ENCODE measurements at regions not wholly inside any gene's neighbourhood (a gene's known extent, or its start where the extent isn't known, plus 50 kb on each side); places are given as distances from the start of the nearest gene placed in this dataset.

- Histone ChIP-seq H3K27ac (ENCODE audit: low read length) (no peak overlapping the region), H3K4me3 (ENCODE audit: low read length) (no peak overlapping the region), H3K9me2 (replicated peaks; ENCODE audit: insufficient read depth, low read length) (no peaks in the 10 kb centered on the region), H2AFZ (ENCODE audit: low read length) (no peak overlapping the region), H4K20me1 (ENCODE audit: insufficient read depth, low read length) (no peaks in the 10 kb centered on the region), H3K79me2 (ENCODE audit: low read length) (no peaks in the 10 kb centered on the region), H3F3A (ENCODE audit: insufficient read depth, low read length) (no peaks in the 10 kb centered on the region), H3K4me1 (ENCODE audit: low read length) (no peaks in the 10 kb centered on the region), H3K9ac (ENCODE audit: low read length) (no peak overlapping the region), H3K9me3 (replicated peaks; ENCODE audit: insufficient read depth, low read length) (no peaks in the 10 kb centered on the region), H3K27me3 (replicated peaks; ENCODE audit: insufficient read depth, low read length) (no peaks in the 10 kb centered on the region), H3K36me3 (replicated peaks; ENCODE audit: insufficient read depth, low read length) (no peaks in the 10 kb centered on the region), H3K4me2 (ENCODE audit: low read depth, low read length) (no peak overlapping the region)
- TF ChIP-seq EZH2 (optimal IDR thresholded peaks at IDR 0.05; ENCODE audit: low read depth, low read length) = no peak
- TF ChIP-seq EZH2phosphoT487 (IDR thresholded peaks at IDR 0.05; ENCODE audit: low read length) = no peak
- TF ChIP-seq CTCF (IDR thresholded peaks at IDR 0.05; ENCODE audit: low read length) = no peak
- no peak for DNase-seq
Measured at GRCh38 chr15:48049736-48050135, 71.1 kb upstream of the SLC24A5 start.

GRCh38 chr15:48052946-48053345, 67.8 kb upstream of the SLC24A5 start:
- no peak for DNase-seq
- Histone ChIP-seq H3K9ac (ENCODE audit: low read length) (no peak overlapping the region), H3K4me3 (ENCODE audit: low read length) (no peak overlapping the region), H3K4me2 (ENCODE audit: low read depth, low read length) (no peak overlapping the region), H3K27ac (ENCODE audit: low read length) (no peak overlapping the region), H3K4me1 (ENCODE audit: low read length) (no peaks in the 10 kb centered on the region), H3K36me3 (replicated peaks; ENCODE audit: insufficient read depth, low read length) (no peaks in the 10 kb centered on the region), H3K79me2 (ENCODE audit: low read length) (no peaks in the 10 kb centered on the region), H4K20me1 (ENCODE audit: insufficient read depth, low read length) (no peaks in the 10 kb centered on the region), H3K9me3 (replicated peaks; ENCODE audit: insufficient read depth, low read length) (no peaks in the 10 kb centered on the region), H2AFZ (ENCODE audit: low read length) (no peak overlapping the region), H3F3A (ENCODE audit: insufficient read depth, low read length) (no peaks in the 10 kb centered on the region), H3K9me2 (replicated peaks; ENCODE audit: insufficient read depth, low read length) (no peaks in the 10 kb centered on the region), H3K27me3 (replicated peaks; ENCODE audit: insufficient read depth, low read length) (no peaks in the 10 kb centered on the region)
- TF ChIP-seq EZH2 (optimal IDR thresholded peaks at IDR 0.05; ENCODE audit: low read depth, low read length) (no peak), CTCF (IDR thresholded peaks at IDR 0.05; ENCODE audit: low read length) (no peak), EZH2phosphoT487 (IDR thresholded peaks at IDR 0.05; ENCODE audit: low read length) (no peak)

GRCh38 chr15:48058371-48058770, 62.4 kb upstream of the SLC24A5 start:
- Histone ChIP-seq H3K27me3 (replicated peaks; ENCODE audit: insufficient read depth, low read length) (no peaks in the 10 kb centered on the region), H3K9me3 (replicated peaks; ENCODE audit: insufficient read depth, low read length) (no peaks in the 10 kb centered on the region), H3K9me2 (replicated peaks; ENCODE audit: insufficient read depth, low read length) (no peaks in the 10 kb centered on the region), H3K27ac (ENCODE audit: low read length) (no peak overlapping the region), H3K4me2 (ENCODE audit: low read depth, low read length) (no peak overlapping the region), H3K79me2 (ENCODE audit: low read length) (no peaks in the 10 kb centered on the region), H2AFZ (ENCODE audit: low read length) (no peak overlapping the region), H3K36me3 (replicated peaks; ENCODE audit: insufficient read depth, low read length) (no peaks in the 10 kb centered on the region), H3K4me1 (ENCODE audit: low read length) (no peaks in the 10 kb centered on the region), H3K4me3 (ENCODE audit: low read length) (no peak overlapping the region), H3K9ac (ENCODE audit: low read length) (no peak overlapping the region), H3F3A (ENCODE audit: insufficient read depth, low read length) (no peaks in the 10 kb centered on the region), H4K20me1 (ENCODE audit: insufficient read depth, low read length) (no peaks in the 10 kb centered on the region)
- TF ChIP-seq CTCF (IDR thresholded peaks at IDR 0.05; ENCODE audit: low read length) (no peak), EZH2phosphoT487 (IDR thresholded peaks at IDR 0.05; ENCODE audit: low read length) (no peak), EZH2 (optimal IDR thresholded peaks at IDR 0.05; ENCODE audit: low read depth, low read length) (no peak)
- no peak for DNase-seq
